Stomach smooth muscle (tissue), 2 donors: ENCODE measurements at regions not wholly inside any gene's neighbourhood (a gene's known extent, or its start where the extent isn't known, plus 50 kb on each side); places are given as distances from the start of the nearest gene placed in this dataset.
"Not testable (repeated sequence)": the region's sequence is repeated elsewhere in the genome, so short reads cannot be mapped to it uniquely, and the experiment has no call there.

Experiments
- H3K27ac ChIP-seq: one replicate; pipeline ENCODE4 v1.7.0; 2013; ENCODE audit warnings: mild to moderate bottlenecking, low read length, inconsistent platforms
- H3K27me3 ChIP-seq, 2 donors: one replicate each; pipeline ENCODE4 v1.7.0; 2013; ENCODE audit warnings: low read length in 2 of 2; ENCODE audit not compliant: insufficient read depth in 2 of 2, control insufficient read depth in 1 of 2
- H3K36me3 ChIP-seq, 2 donors: one replicate each; pipeline ENCODE4 v1.7.0; 2013; ENCODE audit warnings: low read length in 2 of 2; ENCODE audit not compliant: control insufficient read depth in 2 of 2, insufficient read depth in 2 of 2
- H3K4me1 ChIP-seq: one replicate; pipeline ENCODE4 v1.7.0; 2013; ENCODE audit warnings: low read length; ENCODE audit not compliant: control insufficient read depth, insufficient read depth
- H3K4me3 ChIP-seq, 2 donors: one replicate each; pipeline ENCODE4 v1.7.0; 2013; ENCODE audit warnings: low read length in 2 of 2
- H3K9ac ChIP-seq, 2 donors: one replicate each; pipeline ENCODE4 v1.7.0; 2013; ENCODE audit warnings: low read length in 2 of 2, mild to moderate bottlenecking in 1 of 2
- H3K9me3 ChIP-seq, 2 donors: one replicate each; pipeline ENCODE4 v1.7.0; 2013; ENCODE audit warnings: low read length in 2 of 2; ENCODE audit not compliant: control insufficient read depth in 2 of 2
- donor health status: healthy.
- donor health status: Pancreatic carcinoma.

- H3K9me3 ChIP-seq: no peaks in the 10 kb centered on the region
- no peak overlapping the region for H3K4me3 ChIP-seq
- H3K4me1 ChIP-seq: no peaks in the 10 kb centered on the region
- no peak overlapping the region for H3K9ac ChIP-seq
- no peaks in the 10 kb centered on the region for H3K36me3 ChIP-seq
- H3K27me3 ChIP-seq: no peaks in the 10 kb centered on the region
- no peak overlapping the region for H3K27ac ChIP-seq
Observed at GRCh38 chr4:79205121-79205520, 120.7 kb downstream of the NAA11 start.

GRCh38 chr4:79201971-79202370 is 123.9 kb downstream of the NAA11 start:
- H3K9ac ChIP-seq: no peak overlapping the region
- no peaks in the 10 kb centered on the region for H3K9me3 ChIP-seq
- H3K36me3 ChIP-seq: no peaks in the 10 kb centered on the region
- H3K27ac ChIP-seq: no peak overlapping the region
- H3K27me3 ChIP-seq: no peaks in the 10 kb centered on the region
- no peak overlapping the region for H3K4me3 ChIP-seq
- no peaks in the 10 kb centered on the region for H3K4me1 ChIP-seq

- no peak overlapping the region for H3K9ac ChIP-seq
- H3K4me1 ChIP-seq: no peaks in the 10 kb centered on the region
- H3K27me3 ChIP-seq: no peaks in the 10 kb centered on the region
- H3K36me3 ChIP-seq: no peaks in the 10 kb centered on the region
- no peak overlapping the region for H3K27ac ChIP-seq
- H3K4me3 ChIP-seq: no peak overlapping the region
- H3K9me3 ChIP-seq: no peaks in the 10 kb centered on the region
Observed at GRCh38 chr4:79199743-79200142, 126.1 kb downstream of the NAA11 start.

GRCh38 chr4:79198951-79199587 is 126.8 kb downstream of the NAA11 start:
- Histone ChIP-seq H3K9ac (no peak overlapping the region), H3K27ac (no peak overlapping the region), H3K4me1 (no peaks in the 10 kb centered on the region), H3K27me3 (no peaks in the 10 kb centered on the region), H3K36me3 (no peaks in the 10 kb centered on the region), H3K4me3 (no peak overlapping the region), H3K9me3 (no peaks in the 10 kb centered on the region)

- Histone ChIP-seq H3K36me3 (no peaks in the 10 kb centered on the region), H3K4me3 (no peak overlapping the region), H3K27ac (no peak overlapping the region), H3K9ac (no peak overlapping the region), H3K4me1 (no peaks in the 10 kb centered on the region), H3K27me3 (no peaks in the 10 kb centered on the region), H3K9me3 (no peaks in the 10 kb centered on the region)
Observed at GRCh38 chr4:79197275-79198009, 128.4 kb downstream of the NAA11 start.

- H3K27ac ChIP-seq, H3K36me3 ChIP-seq, H3K9ac ChIP-seq, H3K4me3 ChIP-seq, H3K9me3 ChIP-seq, H3K27me3 ChIP-seq, H3K4me1 ChIP-seq: not testable (repeated sequence)
Observed at GRCh38 chr4:79191292-79191691, 134.6 kb downstream of the NAA11 start.

GRCh38 chr4:79185526-79186045 is 140.3 kb downstream of the NAA11 start:
- Histone ChIP-seq H3K9ac (no peak overlapping the region), H3K9me3 (peaks cover 0 to 2% of the 10 kb centered on the region in 2 donors), H3K4me3 (no peak overlapping the region), H3K36me3 (no peaks in the 10 kb centered on the region), H3K27me3 (no peaks in the 10 kb centered on the region), H3K4me1 (no peaks in the 10 kb centered on the region), H3K27ac (no peak overlapping the region)

- no peaks in the 10 kb centered on the region for H3K4me1 ChIP-seq
- no peak overlapping the region for H3K9ac ChIP-seq
- H3K27me3 ChIP-seq: no peaks in the 10 kb centered on the region
- H3K36me3 ChIP-seq: no peaks in the 10 kb centered on the region
- no peak overlapping the region for H3K27ac ChIP-seq
- no peak overlapping the region for H3K4me3 ChIP-seq
- H3K9me3 ChIP-seq: peaks cover 0 to 2% of the 10 kb centered on the region in 2 donors
Observed at GRCh38 chr4:79184476-79184875, 141.4 kb downstream of the NAA11 start.

GRCh38 chr4:79182209-79182608 is 143.7 kb downstream of the NAA11 start:
- H3K27me3 ChIP-seq: no peaks in the 10 kb centered on the region
- no peak overlapping the region for H3K4me3 ChIP-seq
- H3K27ac ChIP-seq: no peak overlapping the region
- H3K9ac ChIP-seq: no peak overlapping the region
- H3K9me3 ChIP-seq: no peaks in the 10 kb centered on the region
- peaks cover 4% of the 10 kb centered on the region for H3K4me1 ChIP-seq
- no peaks in the 10 kb centered on the region for H3K36me3 ChIP-seq

- peaks cover 4% of the 10 kb centered on the region for H3K4me1 ChIP-seq
- H3K27ac ChIP-seq: no peak overlapping the region
- no peak overlapping the region for H3K9ac ChIP-seq
- H3K27me3 ChIP-seq: no peaks in the 10 kb centered on the region
- no peaks in the 10 kb centered on the region for H3K9me3 ChIP-seq
- H3K4me3 ChIP-seq: no peak overlapping the region
- no peaks in the 10 kb centered on the region for H3K36me3 ChIP-seq
Observed at GRCh38 chr4:79181190-79181589, 144.7 kb downstream of the NAA11 start.

- Histone ChIP-seq H3K4me3 (peak overlapping the region in 1 of 2 donors; percentile 1), H3K27ac (no peak overlapping the region), H3K9ac (no peak overlapping the region), H3K27me3 (no peaks in the 10 kb centered on the region), H3K36me3 (no peaks in the 10 kb centered on the region), H3K4me1 (peaks cover 4% of the 10 kb centered on the region), H3K9me3 (no peaks in the 10 kb centered on the region)
Observed at GRCh38 chr4:79178760-79179159, 147.1 kb downstream of the NAA11 start.
